Ishikawa (cell line): ENCODE measurements at regions not wholly inside any gene's neighbourhood (a gene's known extent, or its start where the extent isn't known, plus 50 kb on each side); places are given as distances from the start of the nearest gene placed in this dataset.

Source experiments
- CEBPB ChIP-seq: IDR thresholded peaks from 2 replicates; pipeline ENCODE4 v1.6.1; 2012
- EP300 ChIP-seq: IDR thresholded peaks from 2 replicates; pipeline ENCODE4 v1.6.1; 2012; ENCODE audit warnings: borderline replicate concordance
- MAX ChIP-seq: IDR thresholded peaks from 2 replicates; pipeline ENCODE4 v1.6.1; 2012
- NFIC ChIP-seq: IDR thresholded peaks from 2 replicates; pipeline ENCODE4 v1.6.1; 2012
- REST ChIP-seq: IDR thresholded peaks from 2 replicates; pipeline ENCODE4 v1.6.1; 2012; ENCODE audit warnings: low read depth, mild to moderate bottlenecking
- TAF1 ChIP-seq: IDR thresholded peaks from 2 replicates; pipeline ENCODE4 v1.6.1; 2012; ENCODE audit warnings: low read depth, mild to moderate bottlenecking
- TEAD4 ChIP-seq: IDR thresholded peaks from 2 replicates; pipeline ENCODE4 v1.6.1; 2012

DNA sequence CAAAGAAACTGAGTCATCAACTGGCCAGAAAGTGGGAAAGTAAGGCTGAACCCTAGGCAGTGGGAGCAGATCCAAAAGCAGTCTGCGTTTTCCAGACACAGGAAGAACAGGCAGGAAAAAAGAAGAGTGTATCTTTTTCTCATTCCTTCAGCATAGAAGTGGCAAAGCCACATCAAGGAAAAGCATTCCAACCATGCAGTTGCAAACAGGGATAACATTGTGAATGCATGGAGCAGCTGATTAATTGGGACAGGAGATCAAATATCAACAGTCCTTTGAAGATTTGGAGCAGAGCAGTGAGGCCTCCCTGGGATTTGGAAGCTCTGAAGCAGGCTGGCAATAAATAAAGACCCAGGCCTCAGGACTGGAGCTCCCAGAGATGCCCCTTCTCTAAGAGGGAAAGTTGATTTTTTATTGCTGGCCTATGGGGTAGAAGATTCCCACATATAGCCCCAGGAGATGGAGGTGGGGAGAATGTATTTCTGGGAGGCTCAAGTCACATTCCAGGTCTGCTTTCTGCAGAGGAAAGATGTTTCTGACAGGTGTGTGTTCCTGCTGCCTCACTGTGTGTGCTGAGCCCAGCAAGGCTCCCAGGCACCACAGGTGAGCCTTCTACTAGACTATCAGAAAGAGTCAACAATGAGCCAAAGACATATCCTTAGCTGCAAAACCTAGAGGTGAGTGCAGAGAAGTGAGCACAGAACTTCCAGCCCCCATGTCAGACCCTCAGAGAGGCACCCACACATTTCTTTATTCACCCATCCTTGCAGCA lies 222.5 kb downstream of the RAB28 start:
- TF ChIP-seq TEAD4 (no peak), REST (no peak), MAX (no peak), EP300 (no peak), TAF1 (no peak), CEBPB (no peak), NFIC (no peak)
